Mammary epithelial cell (primary cell): ENCODE measurements at regions not wholly inside any gene's neighbourhood (a gene's known extent, or its start where the extent isn't known, plus 50 kb on each side); places are given as distances from the start of the nearest gene placed in this dataset.

Experiments used
- EZH2 ChIP-seq: IDR thresholded peaks from 2 replicates; pipeline ENCODE4 v1.6.1; 2012; ENCODE audit warnings: low read length, inconsistent platforms, borderline replicate concordance
- TF ChIP-seq, protein P1 (sequence below), 2 donors: IDR thresholded peaks in 1 of 2; conservative IDR thresholded peaks in 1 of 2; 2 replicates each; pipeline ENCODE4 v1.5.1; 2011 to 2012; ENCODE audit warnings: inconsistent platforms in 2 of 2, low read length in 2 of 2, mild to moderate bottlenecking in 2 of 2, control low read depth in 1 of 2, low read depth in 1 of 2; ENCODE audit not compliant: insufficient read depth in 1 of 2; ENCODE audit errors: extremely low read depth in 1 of 2

DNA sequence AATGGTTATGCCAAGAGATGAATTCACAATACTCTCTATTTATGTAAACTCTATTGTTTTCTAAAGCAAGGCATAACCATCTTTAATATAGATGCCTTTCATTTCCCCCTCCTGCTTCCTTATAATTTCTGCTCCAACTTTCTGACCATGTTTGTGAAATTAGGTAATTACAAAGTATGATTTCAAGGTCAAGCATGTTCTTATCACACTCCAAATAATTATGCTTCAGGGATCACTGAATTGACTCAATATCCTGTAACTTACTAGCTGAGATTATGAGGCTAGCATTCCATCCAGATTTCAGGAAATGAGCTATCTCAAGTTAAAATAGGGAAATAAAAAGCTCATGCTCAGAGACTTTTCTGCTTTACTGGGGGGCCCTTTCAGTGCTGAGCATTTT, 655.9 kb upstream of the IGFBP3 start:
- TF ChIP-seq, protein P1, sequence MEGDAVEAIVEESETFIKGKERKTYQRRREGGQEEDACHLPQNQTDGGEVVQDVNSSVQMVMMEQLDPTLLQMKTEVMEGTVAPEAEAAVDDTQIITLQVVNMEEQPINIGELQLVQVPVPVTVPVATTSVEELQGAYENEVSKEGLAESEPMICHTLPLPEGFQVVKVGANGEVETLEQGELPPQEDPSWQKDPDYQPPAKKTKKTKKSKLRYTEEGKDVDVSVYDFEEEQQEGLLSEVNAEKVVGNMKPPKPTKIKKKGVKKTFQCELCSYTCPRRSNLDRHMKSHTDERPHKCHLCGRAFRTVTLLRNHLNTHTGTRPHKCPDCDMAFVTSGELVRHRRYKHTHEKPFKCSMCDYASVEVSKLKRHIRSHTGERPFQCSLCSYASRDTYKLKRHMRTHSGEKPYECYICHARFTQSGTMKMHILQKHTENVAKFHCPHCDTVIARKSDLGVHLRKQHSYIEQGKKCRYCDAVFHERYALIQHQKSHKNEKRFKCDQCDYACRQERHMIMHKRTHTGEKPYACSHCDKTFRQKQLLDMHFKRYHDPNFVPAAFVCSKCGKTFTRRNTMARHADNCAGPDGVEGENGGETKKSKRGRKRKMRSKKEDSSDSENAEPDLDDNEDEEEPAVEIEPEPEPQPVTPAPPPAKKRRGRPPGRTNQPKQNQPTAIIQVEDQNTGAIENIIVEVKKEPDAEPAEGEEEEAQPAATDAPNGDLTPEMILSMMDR (conservative IDR thresholded peaks at IDR 0.05 in 1 of 2, IDR thresholded peaks at IDR 0.05 in 1 of 2; ENCODE audit: extremely low read depth in 1 of 2, insufficient read depth in 1 of 2, low read depth in 1 of 2, low read length in 2 of 2): no peak
- TF ChIP-seq EZH2: no peak
